Stimulated activated CD4-positive, alpha-beta T cell treated with anti-CD3 and anti-CD28 coated beads, Interleukin-1b, Interleukin-23, amount 100 ng/mL, for 4 hours (primary cell): ENCODE measurements at regions not wholly inside any gene's neighbourhood (a gene's known extent, or its start where the extent isn't known, plus 50 kb on each side); places are given as distances from the start of the nearest gene placed in this dataset.

Source experiments
- DNase-seq, 2 donors: peaks; one replicate each; pipeline ENCODE4 v3.0.0-alpha.2; 2020; ENCODE audit warnings: low read depth in 2 of 2

DNA sequence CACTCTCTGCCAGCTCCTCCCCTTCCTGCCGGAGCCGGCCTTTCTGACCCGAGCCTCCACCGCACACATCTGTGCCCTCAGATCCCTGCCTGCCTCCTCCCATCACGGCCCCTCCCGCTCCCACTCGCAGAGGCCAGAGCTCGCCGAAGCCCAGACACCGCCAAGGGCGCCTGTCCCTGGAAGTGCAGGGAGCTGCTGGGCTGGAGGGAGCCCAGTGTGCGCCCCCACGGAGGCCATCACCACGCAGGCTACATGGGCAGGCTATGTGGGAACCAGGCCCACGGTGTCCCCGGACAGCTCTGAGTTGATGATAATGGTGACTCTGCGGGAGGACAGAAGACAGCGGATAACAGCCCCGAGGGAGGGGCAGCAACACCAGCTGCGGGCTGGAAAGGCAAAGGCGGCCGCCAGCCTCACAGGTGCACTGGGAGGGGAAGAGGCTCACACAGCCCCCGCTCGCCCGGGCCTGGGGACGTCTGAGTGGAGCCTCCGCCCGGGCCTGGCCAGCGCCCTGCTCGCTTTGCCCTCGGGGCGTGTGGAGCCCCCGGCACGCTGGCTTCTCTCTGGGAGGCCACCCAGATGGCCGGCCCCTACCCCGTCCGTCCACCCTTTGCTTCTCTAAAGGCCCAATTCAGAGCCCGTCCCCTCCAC lies 154.9 kb downstream of the DLL1 start:
- no peak for DNase-seq

DNA sequence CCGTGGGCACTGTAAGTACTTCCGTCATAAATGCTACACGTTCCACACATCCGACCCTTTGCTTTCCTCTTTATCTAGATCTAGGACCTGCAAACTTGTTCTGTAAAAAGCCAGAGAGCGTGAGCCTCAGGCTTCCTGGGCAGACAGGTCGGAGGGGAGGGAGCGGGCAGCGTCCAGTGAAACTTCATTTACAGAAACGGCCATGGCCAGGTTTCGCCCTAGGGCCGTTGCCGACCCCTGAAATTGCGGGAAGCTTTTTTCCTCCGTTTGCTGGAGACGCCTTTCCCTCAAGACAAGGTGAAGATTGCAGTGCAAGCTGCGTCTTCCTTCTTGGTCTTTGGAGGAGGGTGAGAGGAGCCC lies 155.4 kb downstream of the DLL1 start:
- DNase-seq, result no peak

- DNase-seq, result no peak
These were observed 156.1 kb downstream of the DLL1 start for GRCh38 chr6:170134471-170135440.

DNA sequence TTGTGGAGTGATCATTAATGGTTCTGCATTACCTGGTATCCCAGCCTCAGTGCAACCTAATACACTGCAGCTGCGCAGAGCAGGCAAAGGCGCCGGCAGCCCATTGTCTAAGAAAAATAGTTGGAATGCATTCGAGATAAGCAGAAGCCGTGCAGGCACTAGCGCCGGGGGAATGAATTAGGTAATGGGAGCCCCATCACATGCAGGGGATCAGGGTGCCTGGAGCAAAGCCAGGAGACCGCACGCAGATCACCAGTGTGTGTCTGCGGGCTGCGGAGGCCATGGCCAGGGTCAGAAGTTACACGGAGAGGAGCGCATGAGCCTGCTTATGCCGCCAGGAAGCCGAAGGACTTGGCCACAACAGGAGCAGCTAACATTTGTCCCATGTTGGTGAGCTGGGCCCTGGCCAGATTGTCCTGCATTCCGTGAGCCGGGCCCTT lies 156.8 kb downstream of the DLL1 start:
- DNase-seq, result no peak

DNA sequence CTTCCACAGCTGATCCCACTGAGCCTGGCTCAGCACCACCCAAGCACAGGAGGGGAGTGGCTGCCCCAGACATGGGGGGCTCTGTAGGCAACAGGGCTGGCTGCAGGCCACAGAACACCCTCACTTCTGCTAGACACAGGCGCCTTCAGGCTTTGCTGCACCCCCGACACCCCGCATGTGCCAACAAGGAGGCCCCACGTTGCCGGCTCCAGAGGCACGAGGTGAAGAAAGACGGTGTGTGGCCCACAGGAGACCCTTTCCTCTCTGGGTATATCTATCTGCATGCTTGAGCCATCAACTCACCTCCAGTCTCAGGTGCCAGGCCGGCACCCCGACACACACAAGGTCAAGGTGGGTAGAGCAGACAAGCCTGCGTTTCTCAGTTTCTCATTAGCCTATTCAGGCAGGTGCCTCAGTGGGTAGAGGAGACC lies 158.3 kb downstream of the DLL1 start:
- DNase-seq, result no peak

DNA sequence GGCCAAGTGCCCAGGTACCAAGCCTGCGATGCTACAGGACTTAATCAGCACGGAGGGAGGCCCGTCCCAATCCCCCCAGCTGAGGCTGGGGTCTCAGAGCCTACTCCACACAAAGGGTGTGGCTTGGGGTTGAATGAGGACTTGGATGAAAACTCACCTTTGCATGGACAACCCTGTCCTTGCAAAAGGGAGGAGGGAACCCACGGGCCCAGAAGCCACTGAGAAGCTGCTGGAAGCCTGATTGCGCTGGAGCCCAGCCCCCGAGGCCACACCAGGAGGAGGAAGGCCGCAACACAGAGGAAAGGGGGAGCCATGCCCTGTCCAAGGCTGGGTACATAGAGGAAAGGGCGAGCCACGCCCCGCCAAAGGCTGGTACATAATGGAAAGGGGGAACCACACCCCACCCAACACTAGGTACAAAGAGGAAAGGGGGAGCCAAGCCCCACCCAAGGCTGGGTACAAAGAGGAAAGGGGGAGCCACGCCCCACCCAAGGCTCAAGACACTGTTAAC lies 158.8 kb downstream of the DLL1 start:
- no peak for DNase-seq

GRCh38 chr6:170131351-170131750 lies 159.5 kb downstream of the DLL1 start:
- DNase-seq, result no peak

DNA sequence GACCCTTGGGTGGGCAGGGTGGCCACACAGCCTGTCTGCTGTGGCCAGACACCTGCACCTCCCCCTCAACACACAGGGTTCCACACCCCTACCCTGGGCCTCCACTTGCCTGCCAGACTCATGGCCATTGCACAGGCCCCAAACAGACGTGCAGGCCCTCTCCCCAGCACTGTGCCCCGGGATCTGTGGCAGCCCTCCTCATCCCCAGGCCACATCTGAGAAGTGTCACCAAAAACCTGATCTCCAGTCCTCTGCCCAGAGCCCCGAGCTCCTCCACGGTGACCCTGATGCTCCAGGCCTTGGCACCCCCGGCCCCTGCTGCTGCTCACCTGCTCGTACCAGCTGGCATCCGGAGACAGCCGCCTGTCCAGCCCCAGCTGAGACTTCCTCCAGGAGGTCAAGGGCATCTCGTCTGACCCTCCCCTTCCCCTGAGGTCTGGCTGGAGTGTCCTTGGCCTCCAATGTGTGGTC lies 160.1 kb downstream of the DLL1 start:
- no peak for DNase-seq

DNA sequence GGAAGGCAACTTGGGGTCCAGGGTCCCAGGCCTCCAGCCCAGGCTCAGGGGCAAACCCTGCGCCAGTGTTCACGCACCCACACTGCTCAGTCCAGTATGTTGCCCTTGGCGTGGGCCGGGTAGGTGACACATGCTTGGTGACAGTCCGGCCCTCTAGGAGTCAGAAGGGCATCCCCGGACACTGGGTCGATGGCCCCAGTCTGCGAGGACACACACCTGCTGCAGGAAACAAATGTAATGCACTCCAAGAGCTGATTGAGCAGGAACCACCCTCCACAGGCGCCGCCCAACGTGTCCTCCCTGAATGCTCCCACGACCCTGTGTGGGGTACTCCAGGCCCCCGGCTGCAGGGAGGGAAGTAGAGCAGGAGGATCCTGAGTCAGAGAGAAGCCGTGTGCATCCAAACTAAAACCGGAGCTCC lies 160.7 kb downstream of the DLL1 start:
- DNase-seq, result no peak

- DNase-seq, result no peak
These were observed 161.1 kb downstream of the DLL1 start for GRCh38 chr6:170129691-170130171.

DNA sequence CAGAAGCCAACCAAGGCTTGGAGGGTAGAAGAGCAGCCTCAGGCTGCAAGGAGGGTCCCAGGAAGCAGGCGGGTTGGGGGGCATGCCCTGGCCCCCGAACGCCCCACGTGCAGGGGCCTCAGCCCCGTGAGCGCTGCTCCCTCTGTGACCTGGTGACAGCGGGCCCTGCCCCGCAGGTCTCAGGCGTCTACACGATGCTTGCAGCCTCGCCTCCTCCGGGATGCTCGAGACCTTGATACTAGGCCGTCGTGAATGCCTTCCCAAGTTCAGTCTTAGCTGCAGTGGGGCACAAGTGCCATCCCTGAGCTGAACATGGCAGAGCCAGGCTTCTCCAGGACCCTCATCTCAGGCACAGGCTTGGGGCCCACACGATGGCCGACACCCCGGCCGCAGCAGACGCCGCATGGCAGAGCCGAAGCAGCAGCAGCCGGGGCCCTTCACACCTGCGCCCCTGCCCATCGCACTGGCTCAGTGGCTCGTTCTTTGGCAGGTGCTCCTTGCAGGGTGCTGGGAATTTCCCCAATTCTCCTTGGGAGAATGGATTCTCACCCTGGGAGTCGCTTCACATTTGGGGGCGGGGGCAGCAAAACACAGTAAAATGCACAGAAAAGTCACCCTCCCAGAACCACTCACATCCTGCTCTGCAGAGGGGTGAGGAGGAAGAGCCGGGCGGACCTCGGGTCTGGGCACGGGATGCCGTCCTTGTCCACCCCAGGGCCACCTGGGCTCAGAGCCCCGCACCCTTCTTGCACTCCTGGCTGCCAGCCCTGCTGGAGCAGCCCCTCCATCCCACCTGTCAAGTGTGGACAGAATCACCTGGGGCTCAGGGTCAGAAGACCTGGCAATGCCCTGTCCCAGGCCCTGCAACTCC lies 161.8 kb downstream of the DLL1 start:
- no peak for DNase-seq

- DNase-seq, result no peak
These were observed 162.5 kb downstream of the DLL1 start for GRCh38 chr6:170128346-170128745.

GRCh38 chr6:170127151-170127550 lies 163.7 kb downstream of the DLL1 start:
- no peak for DNase-seq

- no peak for DNase-seq
These were observed 165.2 kb downstream of the DLL1 start for GRCh38 chr6:170125456-170126300.

DNA sequence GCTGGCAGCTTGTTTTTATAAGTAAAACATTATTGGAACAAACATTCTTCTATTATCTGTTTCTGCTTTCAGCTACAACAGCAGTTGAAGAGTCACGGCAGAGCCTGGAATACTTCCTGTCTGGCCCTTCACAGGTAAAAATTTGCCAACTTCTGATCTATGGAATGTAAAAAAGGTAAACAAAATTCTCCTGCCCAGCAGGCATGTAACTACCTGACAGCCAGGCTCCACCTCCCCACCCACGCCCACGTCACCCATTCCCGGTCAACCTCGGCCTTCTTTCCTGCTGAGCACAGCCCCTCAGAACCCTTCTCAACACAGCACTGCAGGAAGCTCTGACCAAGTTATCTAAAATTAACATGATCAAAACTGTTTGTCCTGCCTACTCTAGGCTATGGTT lies 166.0 kb downstream of the DLL1 start:
- DNase-seq, result no peak

DNA sequence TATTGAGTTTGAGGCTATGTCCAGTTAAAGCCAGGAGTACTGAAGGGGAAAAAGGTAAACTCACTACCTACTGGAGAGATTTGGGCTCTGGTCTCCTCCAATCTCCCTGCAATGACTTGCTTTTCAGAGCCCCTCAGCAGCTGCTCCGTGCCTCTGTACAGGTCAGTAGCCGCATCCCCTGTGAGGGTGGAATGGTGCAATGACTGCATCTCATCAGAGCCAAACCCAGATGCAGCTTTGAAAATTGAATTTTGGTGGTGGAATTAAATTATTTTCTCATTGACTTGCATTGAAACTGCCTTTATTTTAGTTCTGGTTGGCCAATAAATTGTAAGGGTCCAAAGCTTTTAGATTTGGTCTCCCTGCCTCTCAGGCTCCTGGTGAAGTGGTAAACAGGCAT lies 166.7 kb downstream of the DLL1 start:
- DNase-seq, result no peak

GRCh38 chr6:170122651-170123050 lies 168.2 kb downstream of the DLL1 start:
- no peak for DNase-seq

DNA sequence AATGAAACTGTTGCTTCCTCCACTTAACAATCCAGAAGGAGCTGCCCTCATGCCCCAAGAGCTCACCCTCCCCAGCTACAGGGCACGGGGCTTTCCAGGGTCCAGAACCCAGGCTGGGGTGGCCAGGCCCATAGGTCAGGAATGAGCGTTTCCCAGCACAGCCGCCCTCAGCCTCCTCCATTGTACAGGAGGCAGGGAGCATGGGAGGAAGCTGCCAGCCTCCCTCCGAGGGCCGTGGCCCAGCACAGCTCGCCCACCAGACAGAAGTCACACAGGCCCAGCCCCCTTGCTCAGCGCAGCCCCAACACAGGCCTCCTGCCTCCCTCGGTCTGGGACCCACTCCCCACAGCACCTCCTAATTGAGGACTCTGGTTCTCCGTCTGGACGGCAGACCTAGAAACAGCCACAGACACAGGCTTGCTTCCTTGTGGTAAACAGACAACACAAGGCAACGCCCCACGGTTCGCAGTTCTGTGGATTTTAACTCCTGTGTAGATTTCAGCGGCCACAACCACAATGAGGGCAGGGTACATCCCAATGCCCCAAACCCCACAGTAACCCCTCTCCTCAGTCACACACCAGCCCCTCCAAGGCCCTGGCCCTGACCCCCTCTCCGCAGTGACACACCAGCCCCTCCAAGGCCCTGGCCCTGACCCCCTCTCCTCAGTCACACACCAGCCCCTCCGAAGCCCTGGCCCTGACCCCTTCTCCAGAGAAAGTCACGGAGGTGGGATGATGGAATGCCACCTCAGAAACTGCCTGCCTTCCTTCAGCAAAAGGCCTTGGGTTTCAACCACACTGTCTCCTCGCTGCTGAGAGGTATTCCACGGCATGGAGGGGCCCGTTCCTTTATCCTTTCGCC lies 173.5 kb downstream of the DLL1 start:
- DNase-seq, result no peak

- no peak for DNase-seq
These were observed 174.2 kb downstream of the DLL1 start for GRCh38 chr6:170116636-170117035.
